EL (cell line): ENCODE measurements at regions not wholly inside any gene's neighbourhood (a gene's known extent, or its start where the extent isn't known, plus 50 kb on each side); places are given as distances from the start of the nearest gene placed in this dataset.
A peak's percentile ranks its signal among the peaks of the same experiment; 100 is the strongest.
"Not testable (repeated sequence)": the region's sequence is repeated elsewhere in the genome, so short reads cannot be mapped to it uniquely, and the experiment has no call there.

Experiments used
- DNase-seq: peaks from one replicate; pipeline ENCODE4 v3.0.0-alpha.2; 2016

DNA sequence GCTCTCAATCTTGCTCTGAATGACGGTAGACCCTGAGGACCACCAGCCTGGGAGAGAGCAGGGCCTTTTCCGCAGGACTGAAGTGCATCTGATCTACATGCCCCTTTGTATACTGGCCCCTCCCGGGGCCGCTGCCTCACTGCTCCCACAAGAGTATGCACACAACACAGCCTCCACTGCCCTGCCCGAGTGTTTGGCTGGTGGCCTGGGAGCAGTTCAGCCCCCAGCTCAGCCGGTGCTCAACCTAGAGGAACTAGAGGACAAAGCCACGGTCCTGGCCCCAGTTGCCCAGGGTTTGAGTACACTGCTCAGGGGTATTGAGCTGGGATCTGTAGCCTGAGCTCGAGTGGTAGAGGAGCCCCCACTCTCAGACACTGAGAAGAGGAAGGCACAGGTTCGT is 118.9 kb upstream of the CAB39 start:
- DNase-seq = no peak

DNA sequence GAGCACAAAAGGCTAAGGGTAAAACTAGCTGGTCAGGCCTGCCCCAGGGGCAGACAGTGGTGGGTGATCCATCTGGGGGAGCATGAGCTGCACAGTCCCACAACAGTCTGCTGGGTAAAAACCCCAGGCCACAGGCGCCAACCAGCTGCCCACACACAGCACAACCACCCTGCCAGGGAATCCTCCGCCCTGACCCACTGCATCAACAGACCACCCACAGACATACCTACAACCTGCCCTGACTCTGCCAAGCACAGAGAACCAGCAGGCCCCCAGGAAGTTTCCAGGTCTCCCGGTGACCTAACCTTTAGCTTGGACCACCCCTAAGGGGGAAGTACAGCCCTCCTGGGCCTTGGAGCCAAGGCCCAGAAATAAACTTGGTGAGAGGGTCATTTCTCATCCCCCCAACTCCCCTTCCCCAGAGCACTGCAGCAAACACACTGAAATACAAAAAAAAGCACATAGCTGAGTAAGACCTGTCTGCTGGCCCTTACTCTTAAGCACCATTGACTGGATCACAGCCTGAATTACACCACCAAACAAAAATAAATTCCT is 118.3 kb upstream of the CAB39 start:
- DNase-seq = no peak

DNA sequence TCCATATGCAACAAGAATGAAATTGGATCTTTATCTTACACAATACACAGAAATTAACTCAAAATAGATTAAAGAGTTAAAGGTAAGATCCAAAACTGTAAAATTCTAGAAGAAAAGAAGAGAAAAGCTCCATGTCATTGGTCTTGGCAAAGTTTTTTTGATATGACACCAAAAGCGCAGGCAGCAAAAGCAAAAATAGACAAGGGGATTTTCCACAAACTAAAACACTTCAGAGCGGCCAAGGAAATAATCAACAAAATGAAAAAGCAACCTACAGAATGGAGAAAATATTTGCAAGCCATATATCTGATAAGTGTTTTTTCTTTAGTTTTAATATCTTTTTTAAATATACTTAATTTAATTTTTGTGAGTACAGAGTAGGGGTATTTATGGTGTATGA is 112.8 kb upstream of the CAB39 start:
- no peak for DNase-seq

DNA sequence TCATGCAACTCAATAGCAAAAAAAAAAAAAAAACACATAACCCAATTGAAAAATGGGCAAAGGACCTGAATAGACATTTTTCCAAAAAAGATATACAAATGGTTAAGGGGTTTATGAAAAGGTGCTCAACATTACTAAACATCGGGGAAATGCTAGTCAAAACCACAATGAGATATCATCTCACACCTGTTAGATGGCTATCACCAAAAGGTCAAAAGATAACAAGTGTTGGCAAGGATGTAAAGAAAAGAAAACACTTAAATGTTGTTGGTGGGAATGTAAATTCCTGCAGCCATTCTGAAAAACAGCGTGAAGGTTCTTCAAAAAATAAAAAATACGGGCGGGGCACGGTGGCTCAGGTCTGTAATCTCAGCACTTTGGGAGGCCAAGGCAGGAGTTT is 112.4 kb upstream of the CAB39 start:
- DNase-seq = no peak

DNA sequence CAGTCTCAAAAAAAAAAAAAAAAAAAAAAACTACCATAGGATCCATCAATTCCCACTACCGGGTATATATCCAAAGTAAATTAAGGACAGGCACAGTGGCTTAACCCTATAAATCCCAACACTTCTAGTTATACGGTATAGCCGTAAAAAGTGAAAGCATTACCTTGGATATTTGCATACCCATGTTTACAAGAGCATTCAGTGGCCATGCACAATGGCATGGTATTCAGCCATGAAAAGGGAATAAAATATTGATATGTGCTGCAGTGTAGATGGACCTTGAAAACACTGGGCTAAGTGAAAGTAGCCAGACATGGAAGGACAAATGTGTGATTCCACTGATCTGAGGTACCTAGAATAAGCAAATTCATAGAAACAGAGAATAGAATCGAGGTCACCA is 111.8 kb upstream of the CAB39 start:
- DNase-seq = no peak

DNA sequence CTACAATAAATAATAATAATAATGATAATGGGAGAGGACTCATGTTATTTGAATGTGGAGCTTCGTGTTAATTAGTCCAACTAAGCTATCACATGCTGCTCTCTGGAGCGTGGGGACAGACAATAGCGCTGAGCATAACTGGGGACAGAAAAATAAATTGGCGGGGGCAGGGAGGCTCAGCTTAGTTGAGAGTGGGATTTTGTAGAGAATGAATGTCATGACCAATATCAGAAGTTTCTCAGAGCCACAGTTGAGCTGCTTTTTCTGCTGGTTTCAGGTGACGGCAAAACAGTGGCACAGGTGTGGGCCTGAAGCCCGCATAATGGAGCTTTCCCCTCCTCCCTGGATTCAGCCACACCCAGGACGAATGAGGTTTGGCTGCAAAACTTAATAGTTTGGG is 111.1 kb upstream of the CAB39 start:
- no peak for DNase-seq

DNA sequence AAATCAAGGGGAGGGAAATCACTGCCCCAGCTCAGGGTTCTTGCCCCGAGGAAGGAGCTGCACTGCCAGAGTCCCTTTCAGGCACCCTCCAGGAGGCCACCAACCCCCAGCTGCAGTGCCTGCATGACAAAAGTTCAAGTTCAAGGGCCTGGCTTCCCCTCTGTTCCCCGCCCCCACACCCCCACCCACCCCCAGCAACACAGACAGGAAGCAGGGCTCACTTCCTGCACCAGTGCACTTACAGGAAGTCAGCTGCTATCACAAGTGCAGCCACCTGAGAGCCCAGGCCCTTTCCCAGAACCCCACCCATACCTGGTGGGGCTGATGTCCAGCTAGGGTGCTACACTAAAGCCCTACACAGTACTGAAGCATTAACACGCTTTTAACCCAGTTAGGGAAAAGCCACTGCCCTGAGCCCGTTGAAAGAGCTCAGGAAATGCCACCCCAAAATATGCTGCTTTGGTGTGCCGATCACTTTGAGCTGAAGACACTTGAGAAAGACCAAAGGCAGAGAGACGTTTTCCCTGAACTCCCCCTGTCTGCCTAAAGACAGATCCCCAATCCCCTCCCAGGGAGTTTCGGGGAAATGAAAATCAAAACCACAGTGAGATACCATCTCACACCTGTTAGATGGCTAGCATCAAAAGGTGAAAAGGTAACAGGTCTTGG is 109.9 kb upstream of the CAB39 start:
- DNase-seq = no peak

DNA sequence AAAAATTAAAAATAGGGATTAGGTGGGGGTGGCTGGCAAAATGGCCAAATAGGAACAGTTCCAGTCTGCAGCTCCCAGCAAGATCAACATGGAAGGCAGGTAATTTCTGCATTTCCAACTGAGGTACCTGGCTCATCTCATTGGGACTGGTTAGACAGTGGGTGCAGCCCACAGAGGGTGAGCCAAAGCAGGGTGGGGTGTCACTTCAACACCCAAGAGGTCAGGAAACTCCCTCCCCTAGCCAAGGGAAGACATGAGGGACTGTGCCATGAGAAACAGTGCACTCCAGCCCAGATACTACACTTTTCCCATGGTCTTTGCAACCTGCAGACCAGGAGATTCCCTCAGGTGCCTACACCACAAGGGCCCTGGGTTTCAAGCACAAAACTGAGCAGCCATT is 109.3 kb upstream of the CAB39 start:
- DNase-seq = not testable (repeated sequence)

DNA sequence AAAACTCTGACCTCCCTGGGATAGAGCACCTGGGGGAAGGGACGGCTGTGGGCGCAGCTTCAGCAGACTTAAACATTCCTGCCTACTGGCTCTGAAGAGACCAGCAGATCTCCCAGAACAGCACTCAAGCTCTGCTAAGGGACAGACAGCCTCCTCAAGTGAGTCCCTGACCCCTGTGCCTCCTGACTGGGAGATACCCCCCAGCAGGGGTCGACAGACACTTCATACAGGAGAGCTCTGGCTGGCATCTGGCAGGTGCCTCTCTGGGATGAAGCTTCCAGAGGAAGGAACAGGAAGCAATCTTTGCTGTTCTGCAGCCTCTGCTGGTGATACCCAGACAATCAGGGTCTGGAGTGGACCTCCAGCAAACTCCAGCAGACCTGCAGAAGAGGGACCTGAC is 108.5 kb upstream of the CAB39 start:
- not testable (repeated sequence) for DNase-seq

DNA sequence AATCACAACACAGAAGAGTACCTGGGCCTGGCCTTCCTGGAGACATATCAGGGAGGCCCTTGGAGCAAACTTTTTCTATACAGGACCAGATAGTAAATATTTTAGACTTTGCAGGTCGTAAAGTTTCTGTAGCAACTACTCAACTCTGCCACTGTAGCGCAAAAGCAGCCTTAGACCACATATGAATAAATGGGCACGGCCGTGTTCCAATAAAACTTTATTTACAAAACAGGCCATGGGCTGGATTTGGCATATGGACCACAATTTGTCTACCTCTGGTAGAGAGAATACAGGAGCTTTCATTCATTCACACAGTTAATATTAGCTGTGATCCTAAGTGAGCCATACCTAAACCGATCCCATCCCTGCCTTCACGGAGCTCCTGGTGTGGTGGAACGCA is 98.6 kb upstream of the CAB39 start:
- DNase-seq = no peak

DNA sequence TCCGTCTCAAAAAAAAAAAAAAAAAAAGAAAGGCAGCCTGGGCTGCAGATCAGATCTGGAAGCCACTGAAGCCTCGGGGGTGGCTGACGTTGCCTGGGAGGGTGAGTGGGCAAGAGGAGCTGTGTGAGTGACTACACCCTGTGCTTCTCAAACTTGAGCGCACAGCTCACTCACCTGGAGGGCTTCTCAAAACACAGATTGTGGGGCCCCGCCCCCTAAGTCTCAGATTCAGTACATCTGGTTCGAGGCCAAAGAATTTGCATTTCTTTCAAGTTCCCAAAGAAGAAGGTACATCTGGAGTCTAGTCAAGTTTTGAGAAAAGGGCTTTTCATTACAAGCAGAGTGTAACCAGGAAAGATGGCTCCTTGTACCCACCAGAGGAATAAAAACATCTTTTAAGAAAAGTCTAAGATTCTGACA is 97.7 kb upstream of the CAB39 start:
- no peak for DNase-seq

DNA sequence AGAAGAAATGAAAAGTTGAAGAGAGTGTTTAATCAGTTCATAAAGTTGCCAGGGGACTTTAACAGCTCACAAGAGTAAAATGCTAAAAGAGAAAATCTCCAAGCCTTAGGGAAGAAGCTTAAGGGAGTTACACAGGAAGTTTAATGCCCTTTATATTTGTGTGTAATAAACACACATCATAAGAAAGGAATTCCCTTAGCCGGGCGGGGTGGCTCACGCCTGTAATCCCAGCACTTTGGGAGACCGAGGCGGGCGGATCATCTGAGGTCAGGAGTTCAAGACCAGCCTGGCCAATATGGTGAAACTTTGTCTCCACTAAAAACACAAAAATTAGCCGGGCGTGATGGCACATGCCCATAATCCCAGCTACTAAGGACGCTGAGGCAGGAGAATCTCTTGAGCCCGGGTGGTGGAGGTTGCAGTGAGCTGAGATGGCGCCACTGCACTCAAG is 95.4 kb upstream of the CAB39 start:
- DNase-seq = peak; percentile 88

DNA sequence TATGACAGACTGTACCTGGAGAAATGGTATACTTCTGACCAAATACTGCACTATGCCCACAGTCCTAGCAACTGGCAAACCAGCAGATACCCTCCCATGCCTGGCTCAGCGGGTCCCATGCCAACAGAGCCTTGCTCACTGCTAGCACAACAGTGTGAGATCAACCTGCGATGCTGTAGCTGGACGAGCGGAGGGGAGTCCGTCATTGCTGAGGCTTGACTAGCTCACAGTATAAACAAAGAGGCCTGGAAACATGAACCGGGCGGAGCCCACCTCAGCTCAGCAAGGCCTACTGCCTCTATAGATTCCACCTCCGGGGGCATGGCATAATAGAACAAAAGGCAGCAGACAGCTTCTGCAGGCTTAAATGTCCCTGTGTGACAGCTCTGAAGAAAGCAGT is 93.2 kb upstream of the CAB39 start:
- no peak for DNase-seq

DNA sequence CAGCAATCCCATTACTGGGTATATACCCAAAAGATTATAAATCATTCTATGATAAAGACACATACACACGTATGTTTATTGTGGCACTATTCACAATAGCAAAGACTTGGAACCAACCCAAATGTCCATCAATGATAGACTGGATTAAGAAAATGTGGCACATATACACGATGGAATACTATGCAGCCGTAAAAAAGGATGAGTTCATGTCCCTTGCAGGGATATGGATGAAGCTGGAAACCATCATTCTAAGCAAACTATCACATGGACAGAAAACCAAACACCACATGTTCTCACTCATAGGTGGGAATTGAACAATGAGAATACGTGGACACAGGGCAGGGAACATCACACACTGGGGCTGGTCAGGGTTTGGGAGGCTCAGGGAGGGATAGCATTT is 87.4 kb upstream of the CAB39 start:
- not testable (repeated sequence) for DNase-seq

DNA sequence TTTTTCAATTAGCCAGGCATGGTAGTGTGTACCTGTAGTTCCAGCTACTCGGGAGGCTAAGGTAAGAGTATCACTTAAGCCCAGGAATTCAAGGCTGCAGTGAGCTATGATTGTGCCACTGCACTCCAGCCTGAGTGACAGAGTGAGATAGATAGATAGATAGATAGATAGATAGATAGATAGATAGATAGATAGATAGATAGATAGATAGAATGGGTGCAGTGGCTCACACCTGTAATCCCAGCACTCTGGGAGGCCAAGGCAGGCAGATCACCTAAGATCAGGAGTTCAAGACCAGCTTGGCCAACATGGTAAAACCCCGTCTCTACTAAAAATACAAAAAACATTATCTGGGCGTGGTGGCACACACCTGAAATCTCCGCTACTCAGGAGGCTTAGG is 85.6 kb upstream of the CAB39 start:
- not testable (repeated sequence) for DNase-seq

DNA sequence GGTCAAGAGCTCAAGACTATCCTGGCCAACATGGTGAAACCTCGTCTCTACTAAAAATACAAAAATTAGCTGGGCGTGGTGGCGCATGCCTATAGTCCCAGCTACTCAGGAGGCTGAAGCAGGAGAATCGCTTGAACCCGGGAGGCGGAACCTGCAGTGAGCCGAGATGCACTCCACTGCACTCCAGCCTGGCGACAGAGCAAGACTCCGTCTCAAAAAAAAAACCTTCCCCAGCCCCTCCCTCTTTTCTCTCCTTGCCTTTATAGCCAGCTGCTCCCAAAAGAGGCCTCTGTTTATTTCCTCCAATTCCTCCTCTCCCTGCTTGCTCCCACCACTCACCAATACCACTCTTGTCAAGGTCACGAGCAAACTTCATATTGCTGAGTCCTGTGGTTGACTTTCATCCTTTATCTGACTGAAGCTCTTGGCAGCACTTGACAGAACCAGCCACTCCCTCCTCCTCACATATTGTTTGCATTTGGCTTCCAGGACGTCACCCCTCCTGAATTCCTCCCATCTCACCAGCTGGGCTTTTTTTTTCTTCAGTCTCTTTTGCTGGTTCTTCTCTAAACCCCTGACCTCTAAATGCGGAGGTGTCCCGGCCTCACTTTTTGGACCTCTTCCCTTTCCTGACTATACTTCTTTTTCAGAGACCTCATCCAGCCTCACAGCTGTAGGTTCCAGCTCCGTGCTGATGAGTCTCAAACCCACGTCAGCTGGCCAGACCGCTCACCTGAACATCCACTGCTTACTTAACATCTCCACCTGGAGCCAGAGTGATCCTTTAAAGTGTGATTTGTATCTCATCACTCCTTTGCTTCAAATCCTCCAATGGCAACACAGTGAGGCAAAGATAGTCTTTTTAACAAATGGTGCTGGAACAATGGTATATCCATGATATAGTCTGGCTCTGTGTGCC is 84.6 kb upstream of the CAB39 start:
- peak; percentile 31 for DNase-seq

DNA sequence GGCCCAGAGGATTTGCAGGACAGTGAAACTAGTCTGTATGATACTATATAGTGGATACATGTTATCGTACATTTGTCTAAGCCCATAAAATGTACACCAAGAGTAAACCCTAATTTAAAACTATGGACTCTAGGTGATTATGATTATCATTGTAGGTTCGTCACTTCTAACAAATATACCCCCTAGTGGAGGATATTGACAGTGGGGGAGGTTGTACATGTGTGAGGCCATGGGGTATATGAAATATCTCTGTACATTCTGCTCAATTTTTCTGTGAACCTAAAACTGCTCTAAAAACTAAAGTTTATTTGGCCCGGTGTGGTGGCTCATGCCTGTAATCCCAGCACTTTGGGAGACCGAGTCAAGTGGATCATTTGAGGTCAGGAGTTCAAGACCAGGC is 81.2 kb upstream of the CAB39 start:
- no peak for DNase-seq

DNA sequence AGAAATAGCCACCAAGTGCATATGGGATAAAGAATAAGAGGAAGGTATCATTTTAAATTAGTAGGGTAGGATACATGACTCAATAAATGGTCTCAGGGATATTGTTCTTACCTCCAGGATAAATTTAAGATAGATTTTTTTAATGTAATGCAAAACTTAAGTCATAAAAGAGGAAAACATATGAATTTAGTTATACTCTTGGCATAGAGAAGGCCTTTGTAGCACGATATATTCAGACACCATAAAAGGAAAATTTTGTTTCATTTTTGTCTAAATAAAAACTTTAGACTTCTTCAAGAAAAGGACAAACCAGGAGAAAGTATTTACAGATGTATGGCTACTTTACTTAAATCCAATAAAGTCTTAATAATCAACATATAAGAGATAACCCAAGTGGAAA is 78.5 kb upstream of the CAB39 start:
- no peak for DNase-seq

DNA sequence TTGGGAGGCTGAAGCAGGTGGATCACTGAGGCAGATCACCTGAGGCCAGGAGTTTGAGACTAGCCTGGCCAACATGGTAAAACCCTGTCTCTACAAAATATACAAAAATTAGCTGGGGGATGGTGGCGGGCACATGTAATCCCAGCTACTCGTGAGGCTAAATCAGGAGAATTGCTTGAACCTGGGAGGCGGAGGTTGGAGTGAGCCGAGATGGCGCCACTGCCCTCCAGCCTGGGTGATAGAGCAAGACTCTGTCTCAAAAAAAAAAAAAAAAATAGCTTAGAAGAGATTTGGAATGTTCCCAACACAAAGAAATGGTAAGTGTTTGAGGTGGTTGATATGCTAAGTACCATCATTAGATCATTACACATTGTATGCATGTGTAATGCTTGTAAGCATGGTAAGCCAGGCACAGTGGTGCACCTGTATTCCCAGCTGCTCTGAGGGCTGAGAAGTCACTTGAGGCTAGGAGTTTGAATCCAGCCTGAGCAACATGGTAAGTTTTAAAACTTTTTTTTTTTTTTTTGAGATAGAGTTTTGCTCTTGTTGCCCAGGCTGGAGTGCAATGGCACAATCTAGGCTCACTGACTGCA is 77.8 kb upstream of the CAB39 start:
- not testable (repeated sequence) for DNase-seq

DNA sequence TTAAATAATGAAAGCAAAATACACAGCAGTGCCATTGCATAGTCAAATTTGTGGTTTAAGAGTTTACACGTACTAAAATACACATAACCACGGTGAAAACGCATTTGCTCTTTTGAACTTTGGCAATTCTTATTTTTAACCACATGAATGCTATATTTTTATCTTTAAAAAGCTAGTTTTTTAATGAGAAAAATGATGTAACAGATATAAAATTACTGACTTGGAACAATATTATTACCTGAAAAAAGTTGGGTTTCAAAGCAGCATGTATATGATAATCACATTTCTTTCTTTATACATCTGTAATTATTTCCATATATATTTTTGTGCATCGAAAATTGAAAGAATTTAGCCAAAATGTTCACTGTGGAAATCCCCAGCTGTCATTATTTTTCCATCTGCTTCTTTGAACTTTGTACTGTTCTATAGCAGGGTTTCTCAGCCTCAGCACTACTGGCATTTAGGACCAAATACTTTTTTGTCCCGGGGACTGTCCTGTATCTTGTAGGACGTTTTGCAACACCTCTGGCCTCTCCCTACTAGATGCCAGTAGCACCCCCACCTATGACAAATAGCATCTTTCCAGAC is 75.9 kb upstream of the CAB39 start:
- DNase-seq = no peak

DNA sequence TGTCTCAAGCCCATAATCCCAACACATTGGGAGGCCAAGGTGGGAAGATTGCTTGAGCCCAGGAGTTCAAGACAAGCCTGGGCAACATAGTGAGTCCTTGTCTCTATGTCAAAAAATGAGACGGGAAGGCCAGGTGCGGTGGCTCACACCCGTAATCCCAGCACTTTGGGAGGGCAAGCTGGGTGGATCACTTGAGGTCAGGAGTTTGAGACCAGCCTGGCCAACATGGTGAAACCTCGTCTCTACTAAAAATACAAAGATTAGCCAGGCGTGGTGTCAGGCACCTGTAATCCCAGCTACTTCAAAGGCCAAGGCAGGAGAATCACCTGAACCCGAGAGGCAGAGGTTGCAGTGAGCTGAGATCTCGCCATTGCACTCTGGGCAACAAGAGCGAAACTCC is 75.2 kb upstream of the CAB39 start:
- not testable (repeated sequence) for DNase-seq

DNA sequence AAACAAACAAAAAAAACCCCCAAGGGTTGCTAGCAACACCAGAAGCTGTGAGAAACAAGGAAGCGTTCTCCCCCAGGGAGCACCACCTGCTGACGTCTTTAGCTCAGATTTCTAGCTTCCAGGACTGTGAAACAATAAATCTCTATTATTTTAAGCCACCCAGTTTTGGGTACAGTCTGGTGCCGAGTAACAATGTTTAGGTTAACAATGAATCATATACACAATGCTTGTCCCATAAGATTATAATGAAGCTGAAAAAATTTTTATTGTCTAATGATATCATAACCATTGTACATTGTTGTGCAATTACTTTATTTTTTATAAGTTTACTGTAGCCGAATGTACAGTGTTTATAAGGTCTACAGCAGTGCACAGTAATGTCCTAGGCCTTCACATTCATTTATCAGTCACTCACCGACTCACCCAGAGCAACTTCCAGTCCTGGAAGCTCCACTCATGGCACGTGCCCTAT is 72.1 kb upstream of the CAB39 start:
- peak; percentile 60 for DNase-seq

DNA sequence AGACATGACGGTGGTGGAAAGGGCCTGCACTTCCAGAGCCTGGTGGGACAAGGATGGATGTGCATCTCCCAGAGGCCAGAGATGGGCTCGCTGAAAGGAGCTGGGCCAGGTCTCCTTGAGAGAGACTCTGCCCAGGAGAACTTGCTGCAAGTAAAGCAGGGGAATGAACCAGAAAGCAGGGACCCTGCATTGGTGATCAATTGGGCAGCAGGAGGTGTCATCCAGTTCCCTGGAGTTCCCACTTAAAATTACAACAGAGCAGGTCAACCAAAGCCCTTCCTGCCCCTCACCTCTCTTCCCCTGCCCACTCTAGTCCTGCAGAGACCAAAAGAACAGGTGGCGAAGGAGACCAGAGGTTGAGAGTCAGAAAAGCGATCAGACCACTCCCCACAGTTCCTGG is 69.7 kb upstream of the CAB39 start:
- no peak for DNase-seq
